GM23248 (cell line): ENCODE measurements at regions not wholly inside any gene's neighbourhood (a gene's known extent, or its start where the extent isn't known, plus 50 kb on each side); places are given as distances from the start of the nearest gene placed in this dataset.

Source experiments
- DNase-seq: peaks from one replicate; pipeline ENCODE4 v3.0.0-alpha.2; 2015
- H2AFZ ChIP-seq: fragments of 200-600 bp; sonication (generic); 2 replicates; pipeline ENCODE4 v1.6.1; 2016; ENCODE audit warnings: antibody characterized with exemption
- H3F3A ChIP-seq: fragments of 200-600 bp; sonication (generic); 2 replicates; pipeline ENCODE4 v1.6.1; 2016; ENCODE audit warnings: mild to moderate bottlenecking, antibody characterized with exemption, mixed run types; ENCODE audit not compliant: insufficient read depth
- H3K27ac ChIP-seq: fragments of 200-600 bp; sonication (generic); 2 replicates; pipeline ENCODE4 v1.5.1; 2016; ENCODE audit warnings: mild to moderate bottlenecking
- H3K27me3 ChIP-seq: fragments of 200-600 bp; sonication (generic); replicated peaks from 2 replicates; pipeline ENCODE4 v1.6.1; 2016; ENCODE audit warnings: mild to moderate bottlenecking; ENCODE audit not compliant: insufficient read depth
- H3K36me3 ChIP-seq: fragments of 200-600 bp; sonication (generic); 2 replicates; pipeline ENCODE4 v1.6.1; 2016; ENCODE audit warnings: low read depth, mild to moderate bottlenecking
- H3K4me1 ChIP-seq: fragments of 200-600 bp; sonication (generic); 2 replicates; pipeline ENCODE4 v1.6.1; 2016; ENCODE audit warnings: mild to moderate bottlenecking; ENCODE audit not compliant: insufficient read depth
- H3K4me2 ChIP-seq: fragments of 200-600 bp; sonication (generic); one replicate; pipeline ENCODE4 v1.6.1; 2016; ENCODE audit warnings: mild to moderate bottlenecking; ENCODE audit not compliant: unreplicated experiment
- H3K4me3 ChIP-seq: fragments of 200-600 bp; sonication (generic); 2 replicates; pipeline ENCODE4 v1.5.1; 2016; ENCODE audit warnings: mild to moderate bottlenecking
- H3K79me2 ChIP-seq: fragments of 200-600 bp; sonication (generic); 2 replicates; pipeline ENCODE4 v1.6.1; 2016; ENCODE audit warnings: mild to moderate bottlenecking; ENCODE audit not compliant: insufficient read depth
- H3K9ac ChIP-seq: fragments of 200-600 bp; sonication (generic); 2 replicates; pipeline ENCODE4 v1.6.1; 2016; ENCODE audit warnings: mild to moderate bottlenecking
- H3K9me2 ChIP-seq: fragments of 200-600 bp; sonication (generic); 2 replicates; pipeline ENCODE4 v1.6.1; 2016; ENCODE audit warnings: mixed run types, mild to moderate bottlenecking, moderate library complexity; ENCODE audit not compliant: insufficient read depth
- H3K9me3 ChIP-seq: fragments of 200-600 bp; sonication (generic); one replicate; pipeline ENCODE4 v1.6.1; 2017; ENCODE audit warnings: low read depth
- H4K20me1 ChIP-seq: fragments of 200-600 bp; sonication (generic); 2 replicates; pipeline ENCODE4 v1.6.0; 2016; ENCODE audit not compliant: insufficient read depth
- EZH2 ChIP-seq: fragments of 200-600 bp; sonication (generic); IDR thresholded peaks from 2 replicates; pipeline ENCODE4 v1.6.1; 2018; ENCODE audit warnings: antibody characterized with exemption, mild to moderate bottlenecking; ENCODE audit not compliant: insufficient read depth, poor library complexity, severe bottlenecking
- EZH2phosphoT487 ChIP-seq: fragments of 200-600 bp; sonication (generic); IDR thresholded peaks from 2 replicates; pipeline ENCODE4 v1.6.1; 2018; ENCODE audit warnings: antibody characterized with exemption, moderate library complexity, mild to moderate bottlenecking, low read depth; ENCODE audit not compliant: insufficient read depth
- WGBS, 2 experiments: methylation state at CpG; one replicate each; pipeline ENCODE4 v1.1.6; 2015 to 2017; ENCODE audit warnings: low lambda C conversion rate in 2 of 2, low coverage in 1 of 2; ENCODE audit errors: missing lambda C conversion rate in 2 of 2; 5-methylcytosine and 5-hydroxymethylcytosine counted together
- in situ Hi-C: fragments of 300-500 bp; cut with MboI; formaldehyde crosslinking; loops from 2 replicates; pipeline ENCODE4 v1.15.0; 2020

DNA sequence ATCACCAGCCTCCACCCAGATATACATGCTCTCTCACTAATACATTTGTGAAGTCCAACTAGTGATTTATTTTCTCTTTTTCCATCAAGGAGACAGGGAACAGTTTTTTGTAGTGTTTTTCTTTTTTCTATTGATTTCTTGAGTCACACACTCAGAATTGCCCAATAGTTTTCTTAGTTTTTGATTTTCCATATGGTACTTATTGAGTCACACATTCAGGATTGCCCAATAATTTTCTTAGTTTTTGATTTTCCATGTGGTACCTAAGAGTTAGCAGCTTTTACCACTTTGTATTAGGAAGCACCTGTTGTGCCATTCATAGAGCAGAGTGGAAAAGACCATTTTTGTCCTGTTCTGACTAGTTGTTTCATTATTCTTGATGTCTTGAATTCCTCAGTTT is 1268.8 kb downstream of the EPHA7 start:
- Histone ChIP-seq H3K27me3 (no peaks in the 10 kb centered on the region), H3K4me1 (no peaks in the 10 kb centered on the region), H3K36me3 (no peaks in the 10 kb centered on the region), H3K4me2 (no peak overlapping the region), H3K9me2 (no peaks in the 10 kb centered on the region), H3K9ac (no peak overlapping the region), H3F3A (no peaks in the 10 kb centered on the region), H3K4me3 (no peak overlapping the region), H3K79me2 (no peaks in the 10 kb centered on the region), H4K20me1 (no peaks in the 10 kb centered on the region), H3K9me3 (no peaks in the 10 kb centered on the region), H3K27ac (no peak overlapping the region), H2AFZ (no peak overlapping the region)
- no peak for DNase-seq
- in situ Hi-C loops = no loop called here
- no peak for TF ChIP-seq EZH2
- no peak for TF ChIP-seq EZH2phosphoT487

DNA sequence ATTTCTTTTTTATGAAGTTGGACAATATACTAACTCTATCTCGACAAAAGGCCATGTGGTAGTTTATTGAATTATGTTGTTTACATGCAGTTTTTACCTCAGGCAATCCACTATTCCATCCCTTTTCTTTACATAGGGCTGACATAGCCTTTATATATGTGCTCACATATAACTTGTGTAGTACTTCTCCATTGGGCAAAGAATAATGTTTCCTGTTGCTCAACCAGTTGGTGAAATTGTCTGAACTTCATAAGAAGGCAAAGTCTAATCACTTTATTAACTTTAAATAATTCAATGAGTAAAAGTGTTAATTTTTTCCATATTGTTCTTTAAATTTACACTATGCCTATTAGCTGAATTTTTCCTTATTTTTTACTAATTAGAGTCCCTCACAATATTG is 1272.1 kb downstream of the EPHA7 start:
- in situ Hi-C loops = no loop called here
- H2AFZ ChIP-seq = no peak overlapping the region
- H3K79me2 ChIP-seq = no peaks in the 10 kb centered on the region
- H3K4me3 ChIP-seq = no peak overlapping the region
- no peaks in the 10 kb centered on the region for H3F3A ChIP-seq
- H3K9me2 ChIP-seq = no peaks in the 10 kb centered on the region
- H3K36me3 ChIP-seq = no peaks in the 10 kb centered on the region
- no peak for DNase-seq
- no peaks in the 10 kb centered on the region for H3K9me3 ChIP-seq
- H3K4me1 ChIP-seq = no peaks in the 10 kb centered on the region
- H3K4me2 ChIP-seq = no peak overlapping the region
- WGBS, 2 experiments = 5 to 19% methylated on average over 1 of the region's 1 CpG
- H3K27ac ChIP-seq = no peak overlapping the region
- H3K27me3 ChIP-seq = no peaks in the 10 kb centered on the region
- no peaks in the 10 kb centered on the region for H4K20me1 ChIP-seq
- no peak overlapping the region for H3K9ac ChIP-seq
- TF ChIP-seq EZH2 (no peak), EZH2phosphoT487 (no peak)

DNA sequence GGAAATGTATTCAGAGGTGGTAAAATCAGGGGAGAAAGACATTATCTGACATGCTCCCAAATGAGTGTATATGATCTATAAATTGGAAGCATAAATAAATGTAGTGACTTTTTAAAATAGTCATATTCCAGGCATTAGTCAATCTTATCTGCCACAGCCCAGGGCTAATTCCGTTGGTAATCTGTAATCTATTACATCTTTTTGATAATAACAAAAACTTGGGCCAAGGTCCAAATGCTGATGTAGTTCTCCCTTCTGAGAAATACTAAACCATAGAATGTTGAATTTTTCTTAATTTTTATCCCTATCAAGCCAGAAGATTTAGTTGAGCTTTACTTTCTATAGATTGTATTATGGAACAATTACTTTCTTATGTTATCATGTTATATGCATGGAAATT is 1279.8 kb downstream of the EPHA7 start:
- no peak overlapping the region for H3K9ac ChIP-seq
- no peaks in the 10 kb centered on the region for H3K27me3 ChIP-seq
- no peaks in the 10 kb centered on the region for H3K4me1 ChIP-seq
- TF ChIP-seq EZH2phosphoT487 (no peak), EZH2 (no peak)
- H3K27ac ChIP-seq = no peak overlapping the region
- no peak overlapping the region for H3K4me2 ChIP-seq
- no peaks in the 10 kb centered on the region for H3K9me2 ChIP-seq
- H4K20me1 ChIP-seq = no peaks in the 10 kb centered on the region
- no peaks in the 10 kb centered on the region for H3K79me2 ChIP-seq
- H3K9me3 ChIP-seq = no peaks in the 10 kb centered on the region
- no peak overlapping the region for H3K4me3 ChIP-seq
- in situ Hi-C loops = no loop called here
- 0% methylated on average over 1 of the region's 1 CpG for WGBS, 2 experiments
- H2AFZ ChIP-seq = no peak overlapping the region
- H3K36me3 ChIP-seq = no peaks in the 10 kb centered on the region
- no peak for DNase-seq
- H3F3A ChIP-seq = no peaks in the 10 kb centered on the region

DNA sequence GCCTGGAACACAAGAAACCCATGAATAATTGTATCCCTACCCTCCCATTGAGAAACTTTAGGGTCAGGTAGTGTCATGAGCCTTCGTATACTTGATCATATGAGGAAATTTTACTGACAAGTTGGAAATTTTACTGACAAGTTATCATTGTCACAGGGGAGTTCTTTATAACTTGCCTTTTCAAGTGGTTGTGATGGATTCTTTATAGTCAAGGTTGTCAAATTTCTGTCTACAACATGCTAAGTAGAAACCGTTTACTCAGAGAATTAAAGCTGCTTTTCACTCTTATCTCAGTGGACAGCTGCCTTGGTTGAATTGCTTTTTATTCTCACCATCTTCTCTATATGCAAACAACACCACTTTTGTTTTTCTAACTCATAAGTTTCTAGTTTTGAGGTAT is 1286.4 kb downstream of the EPHA7 start:
- Histone ChIP-seq H3K9me2 (no peaks in the 10 kb centered on the region), H3F3A (no peaks in the 10 kb centered on the region), H4K20me1 (no peaks in the 10 kb centered on the region), H3K4me1 (no peaks in the 10 kb centered on the region), H3K27ac (no peak overlapping the region), H3K9ac (no peak overlapping the region), H3K36me3 (no peaks in the 10 kb centered on the region), H3K4me3 (no peak overlapping the region), H2AFZ (no peak overlapping the region), H3K79me2 (no peaks in the 10 kb centered on the region), H3K27me3 (no peaks in the 10 kb centered on the region), H3K4me2 (no peak overlapping the region), H3K9me3 (no peaks in the 10 kb centered on the region)
- 12 to 19% methylated on average over 2 of the region's 2 CpGs for WGBS, 2 experiments
- no peak for TF ChIP-seq EZH2
- TF ChIP-seq EZH2phosphoT487 = no peak
- DNase-seq = no peak
- in situ Hi-C loops = no loop called here

DNA sequence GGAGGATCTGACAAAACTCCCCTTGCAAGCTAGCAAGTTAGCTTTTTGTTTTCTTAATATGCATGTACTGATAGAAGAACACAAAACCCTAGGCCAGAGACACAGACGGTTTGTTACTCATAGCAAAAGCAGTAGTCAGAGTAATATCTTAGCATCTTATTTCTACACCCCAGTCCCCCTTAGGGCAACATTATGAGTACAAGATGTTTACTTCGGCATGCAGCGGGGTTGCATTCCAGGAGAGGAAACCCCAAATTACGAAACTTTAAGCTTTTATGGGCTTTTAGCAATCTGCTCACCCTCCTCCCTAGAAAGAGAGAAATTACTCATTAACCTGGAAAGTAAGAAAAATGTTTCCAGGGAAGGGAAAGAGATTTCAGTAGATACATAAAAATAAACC is 1286.9 kb downstream of the EPHA7 start:
- 15 to 24% methylated on average over 4 of the region's 4 CpGs for WGBS, 2 experiments
- DNase-seq = no peak
- H3K36me3 ChIP-seq = no peaks in the 10 kb centered on the region
- H3K9ac ChIP-seq = no peak overlapping the region
- H3K4me2 ChIP-seq = no peak overlapping the region
- no peaks in the 10 kb centered on the region for H3K9me2 ChIP-seq
- H3K27ac ChIP-seq = no peak overlapping the region
- H3K9me3 ChIP-seq = no peaks in the 10 kb centered on the region
- no peaks in the 10 kb centered on the region for H3F3A ChIP-seq
- no peak overlapping the region for H3K4me3 ChIP-seq
- in situ Hi-C loops = no loop called here
- no peaks in the 10 kb centered on the region for H4K20me1 ChIP-seq
- H3K4me1 ChIP-seq = no peaks in the 10 kb centered on the region
- H3K79me2 ChIP-seq = no peaks in the 10 kb centered on the region
- no peaks in the 10 kb centered on the region for H3K27me3 ChIP-seq
- H2AFZ ChIP-seq = no peak overlapping the region
- TF ChIP-seq EZH2 (no peak), EZH2phosphoT487 (no peak)
